B cell (primary cell): ENCODE measurements at regions not wholly inside any gene's neighbourhood (a gene's known extent, or its start where the extent isn't known, plus 50 kb on each side); places are given as distances from the start of the nearest gene placed in this dataset.

Source experiments
- EZH2 ChIP-seq: IDR thresholded peaks from 2 replicates; pipeline ENCODE4 v1.6.1; 2012; ENCODE audit warnings: borderline replicate concordance, low read depth, mild to moderate bottlenecking, moderate library complexity, low read length; ENCODE audit not compliant: insufficient read depth, poor library complexity, severe bottlenecking
- TF ChIP-seq, protein P1 (sequence below): fragments of 200-600 bp; IDR thresholded peaks from one replicate; pipeline ENCODE4 v1.8.0; 2022; ENCODE audit warnings: antibody characterized with exemption, mild to moderate bottlenecking

DNA sequence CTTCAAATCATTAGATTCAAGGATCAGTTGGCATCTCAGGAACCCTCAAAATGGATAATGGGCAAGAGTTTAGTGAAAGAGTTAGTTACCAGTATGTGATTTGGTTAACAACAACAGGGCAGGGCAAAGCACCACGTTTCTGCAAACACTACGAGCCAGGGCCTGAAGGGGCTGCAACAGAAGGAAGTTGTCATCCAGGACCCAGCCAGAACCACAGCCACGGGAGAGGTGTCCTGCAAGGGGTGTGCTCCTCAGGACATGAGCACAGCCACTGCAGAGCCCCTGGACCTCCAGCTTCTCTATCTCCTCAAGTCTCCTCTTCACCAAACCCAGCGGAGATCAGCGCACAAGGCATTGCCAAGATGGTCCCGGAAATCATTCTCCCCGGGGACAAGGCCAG, 173.3 kb upstream of the PIEZO2 start:
- TF ChIP-seq, protein P1, sequence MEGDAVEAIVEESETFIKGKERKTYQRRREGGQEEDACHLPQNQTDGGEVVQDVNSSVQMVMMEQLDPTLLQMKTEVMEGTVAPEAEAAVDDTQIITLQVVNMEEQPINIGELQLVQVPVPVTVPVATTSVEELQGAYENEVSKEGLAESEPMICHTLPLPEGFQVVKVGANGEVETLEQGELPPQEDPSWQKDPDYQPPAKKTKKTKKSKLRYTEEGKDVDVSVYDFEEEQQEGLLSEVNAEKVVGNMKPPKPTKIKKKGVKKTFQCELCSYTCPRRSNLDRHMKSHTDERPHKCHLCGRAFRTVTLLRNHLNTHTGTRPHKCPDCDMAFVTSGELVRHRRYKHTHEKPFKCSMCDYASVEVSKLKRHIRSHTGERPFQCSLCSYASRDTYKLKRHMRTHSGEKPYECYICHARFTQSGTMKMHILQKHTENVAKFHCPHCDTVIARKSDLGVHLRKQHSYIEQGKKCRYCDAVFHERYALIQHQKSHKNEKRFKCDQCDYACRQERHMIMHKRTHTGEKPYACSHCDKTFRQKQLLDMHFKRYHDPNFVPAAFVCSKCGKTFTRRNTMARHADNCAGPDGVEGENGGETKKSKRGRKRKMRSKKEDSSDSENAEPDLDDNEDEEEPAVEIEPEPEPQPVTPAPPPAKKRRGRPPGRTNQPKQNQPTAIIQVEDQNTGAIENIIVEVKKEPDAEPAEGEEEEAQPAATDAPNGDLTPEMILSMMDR, result no peak
- TF ChIP-seq EZH2, result no peak
